A549 (cell line): ENCODE measurements at regions not wholly inside any gene's neighbourhood (a gene's known extent, or its start where the extent isn't known, plus 50 kb on each side); places are given as distances from the start of the nearest gene placed in this dataset.

Source experiments
- ATAC-seq, 2 experiments: fragments of 200-7000 bp in 1 of 2; fragments of >200 bp in 1 of 2; cut with Nextera tagmentation in 1 of 2; cut with Tn5 transposase in 1 of 2; 3 replicates each; pipeline versions ENCODE4 v1.8.0 to v1.9.1; 2018 to 2020; ENCODE audit warnings: mild to moderate bottlenecking in 1 of 2, moderate library complexity in 1 of 2
- CTCF ChIA-PET: fragments of 300-600 bp; sonication (Branson Sonifier 250); formaldehyde crosslinking; extraction: SDS; loops from one replicate; lab custom pipeline; 2021; ENCODE audit warnings: antibody characterized with exemption, inconsistent platforms; lab: Yijun Ruan, JAX
- POLR2A ChIA-PET: fragments of 350-600 bp; formaldehyde crosslinking; extraction: SDS; loops from one replicate; lab custom pipeline; 2021; ENCODE audit warnings: antibody characterized with exemption, inconsistent platforms; lab: Yijun Ruan, JAX
- DNase-seq, 2 experiments: peaks; one replicate each; pipeline versions ENCODE4 v3.0.0 to v3.0.0-alpha.2; 2011 to 2016; ENCODE audit warnings: low read depth in 1 of 2, low spot score in 1 of 2
- FAIRE-seq: peaks from 2 replicates; lab custom pipeline; 2011; peaks lifted over from hg19 to GRCh38; lab: Jason Lieb, UNC
- H3K27ac ChIP-seq, 2 experiments: fragments of >200 bp; sonication (Bioruptor Twin); formaldehyde crosslinking; 3 replicates each; pipeline ENCODE4 v1.5.1; 2016 to 2017
- H3K4me1 ChIP-seq: fragments of >200 bp; sonication (Bioruptor Twin); formaldehyde crosslinking; 3 replicates; pipeline ENCODE4 v1.6.1; 2016
- H3K4me2 ChIP-seq: fragments of >200 bp; sonication (Bioruptor Twin); formaldehyde crosslinking; 3 replicates; pipeline ENCODE4 v1.6.1; 2016
- H3K4me3 ChIP-seq: fragments of >200 bp; sonication (Bioruptor Twin); formaldehyde crosslinking; 3 replicates; pipeline ENCODE4 v1.5.1; 2016
- H3K9me3 ChIP-seq: fragments of >200 bp; sonication (Bioruptor Twin); formaldehyde crosslinking; 3 replicates; pipeline ENCODE4 v1.6.1; 2016
- CBX2 ChIP-seq: fragments of 200-600 bp; sonication (generic); IDR thresholded peaks from 2 replicates; pipeline ENCODE4 v1.6.1; 2016; ENCODE audit warnings: low read depth, mild to moderate bottlenecking, borderline replicate concordance
- CHD2 ChIP-seq: fragments of 150-350 bp; IDR thresholded peaks from 2 replicates; pipeline ENCODE4 v1.6.1; 2014; ENCODE audit warnings: low read length; ENCODE audit not compliant: partially characterized antibody
- EHF ChIP-seq: fragments of 250-450 bp; sonication (Bioruptor Pico); IDR thresholded peaks from 2 replicates; pipeline ENCODE4 v1.5.0; 2020; ENCODE audit warnings: mild to moderate bottlenecking
- ESRRA ChIP-seq: fragments of 150-350 bp; IDR thresholded peaks from 2 replicates; pipeline ENCODE4 v1.6.1; 2014; ENCODE audit warnings: mild to moderate bottlenecking, low read length, borderline replicate concordance
- FOSB ChIP-seq: fragments of 250-450 bp; sonication (Bioruptor Pico); IDR thresholded peaks from 2 replicates; pipeline ENCODE4 v1.5.0; 2020; ENCODE audit warnings: mild to moderate bottlenecking, moderate library complexity
- FOXS1 ChIP-seq: fragments of 250-450 bp; sonication (Bioruptor Pico); IDR thresholded peaks from 2 replicates; pipeline ENCODE4 v1.5.0; 2020; ENCODE audit warnings: mild to moderate bottlenecking, moderate library complexity
- GATA3 ChIP-seq: IDR thresholded peaks from 2 replicates; pipeline ENCODE4 v1.6.1; 2012; ENCODE audit warnings: borderline replicate concordance
- JUN ChIP-seq, 2 experiments: fragments of >200 bp; sonication (Bioruptor Twin); formaldehyde crosslinking; IDR thresholded peaks; 2 replicates in 1 of 2; 3 replicates in 1 of 2; pipeline ENCODE4 v1.6.1; 2016 to 2017
- MAFK ChIP-seq: fragments of 450-650 bp; IDR thresholded peaks from 2 replicates; pipeline ENCODE4 v1.6.1; 2014; ENCODE audit not compliant: partially characterized antibody
- NR3C1 ChIP-seq: fragments of >200 bp; sonication (Bioruptor Twin); formaldehyde crosslinking; IDR thresholded peaks from 3 replicates; pipeline ENCODE4 v1.6.1; 2017
- PHF8 ChIP-seq: fragments of 200-600 bp; sonication (generic); IDR thresholded peaks from 2 replicates; pipeline ENCODE4 v1.6.1; 2016; ENCODE audit warnings: low read depth, mild to moderate bottlenecking, antibody characterized with exemption, moderate library complexity, borderline replicate concordance
- POLR2A ChIP-seq: IDR thresholded peaks from 2 replicates; pipeline ENCODE4 v1.6.1; 2012; ENCODE audit warnings: mild to moderate bottlenecking, low read length
- POLR2AphosphoS2 ChIP-seq: conservative IDR thresholded peaks from 2 replicates; pipeline ENCODE4 v1.6.1; 2012; ENCODE audit warnings: low read length, improper control_type of control experiment, inconsistent platforms
- RAD21 ChIP-seq, 2 experiments: fragments of >200 bp in 1 of 2; sonication (Bioruptor Twin) in 1 of 2; formaldehyde crosslinking in 1 of 2; IDR thresholded peaks in 1 of 2; conservative IDR thresholded peaks in 1 of 2; 2 replicates in 1 of 2; 3 replicates in 1 of 2; pipeline ENCODE4 v1.6.1; 2012 to 2018; ENCODE audit warnings: inconsistent platforms in 1 of 2
- RFX5 ChIP-seq: fragments of 450-650 bp; IDR thresholded peaks from 2 replicates; pipeline ENCODE4 v1.7.1; 2014; ENCODE audit warnings: antibody characterized with exemption, mild to moderate bottlenecking, moderate library complexity
- RNF2 ChIP-seq: fragments of 200-600 bp; sonication (generic); IDR thresholded peaks from 2 replicates; pipeline ENCODE4 v1.6.1; 2016; ENCODE audit warnings: low read depth, mild to moderate bottlenecking, antibody characterized with exemption, moderate library complexity, borderline replicate concordance
- ZSCAN20 ChIP-seq: fragments of 250-450 bp; sonication (Bioruptor Pico); IDR thresholded peaks from 2 replicates; pipeline ENCODE4 v1.8.0; 2022; ENCODE audit warnings: mild to moderate bottlenecking, moderate library complexity
- WGBS: methylation state at CpG from one replicate; pipeline ENCODE4 v1.1.6; 2017; ENCODE audit errors: missing lambda C conversion rate; 5-methylcytosine and 5-hydroxymethylcytosine counted together
- TF ChIP-seq, protein P1 (sequence below): IDR thresholded peaks from 2 replicates; pipeline ENCODE4 v1.6.1; 2012; ENCODE audit warnings: low read depth, borderline replicate concordance
- TF ChIP-seq, protein P2 (sequence below): IDR thresholded peaks from 2 replicates; pipeline ENCODE4 v1.6.1; 2012
- TF ChIP-seq, protein P3 (sequence below): fragments of >200 bp; sonication (Bioruptor Twin); formaldehyde crosslinking; IDR thresholded peaks from 2 replicates; pipeline ENCODE4 v1.6.1; 2016
- TF ChIP-seq, protein P4 (sequence below): fragments of 250-450 bp; sonication (Bioruptor Pico); IDR thresholded peaks from 2 replicates; pipeline ENCODE4 v1.5.0; 2020; ENCODE audit warnings: low read depth, mild to moderate bottlenecking, moderate library complexity
- TF ChIP-seq, protein P5 (sequence below): fragments of 200-600 bp; sonication (generic); IDR thresholded peaks from 2 replicates; pipeline ENCODE4 v1.6.1; 2016; ENCODE audit warnings: antibody characterized with exemption, mild to moderate bottlenecking, moderate library complexity

DNA sequence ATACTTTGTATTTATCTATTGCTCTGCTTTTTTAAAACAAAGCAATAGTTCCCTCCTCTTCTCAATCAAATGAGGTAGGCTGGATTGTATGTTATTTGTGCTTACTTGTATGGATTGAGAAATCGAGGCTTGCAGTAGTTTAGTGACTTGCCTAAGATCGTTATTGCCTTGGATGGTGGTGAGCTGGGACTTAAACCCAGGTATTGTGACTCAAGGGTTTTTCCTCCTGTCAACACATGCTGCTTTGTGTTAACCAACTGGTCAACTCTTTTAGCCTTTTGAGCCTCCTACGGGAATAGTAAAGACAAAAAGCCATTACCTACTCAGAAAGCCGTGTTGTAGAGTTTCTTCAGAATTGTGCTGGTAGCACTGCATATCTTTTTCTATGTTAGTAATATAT, 95.2 kb upstream of the THUMPD2 start:
- Histone ChIP-seq H3K4me3 (no peak overlapping the region), H3K27ac (no peak overlapping the region; a peak in 1 of 6 replicates), H3K9me3 (no peaks in the 10 kb centered on the region), H3K4me1 (peaks cover 14% of the 10 kb centered on the region), H3K4me2 (no peak overlapping the region)
- FAIRE-seq: no peak
- DNase-seq: no peak
- 64% methylated on average over 4 of the region's 4 CpGs for WGBS
- ChIA-PET POLR2A (no interaction called here), CTCF (no interaction called here)
- TF ChIP-seq, protein P1, sequence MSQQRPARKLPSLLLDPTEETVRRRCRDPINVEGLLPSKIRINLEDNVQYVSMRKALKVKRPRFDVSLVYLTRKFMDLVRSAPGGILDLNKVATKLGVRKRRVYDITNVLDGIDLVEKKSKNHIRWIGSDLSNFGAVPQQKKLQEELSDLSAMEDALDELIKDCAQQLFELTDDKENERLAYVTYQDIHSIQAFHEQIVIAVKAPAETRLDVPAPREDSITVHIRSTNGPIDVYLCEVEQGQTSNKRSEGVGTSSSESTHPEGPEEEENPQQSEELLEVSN: no peak
- no peak for ATAC-seq

DNA sequence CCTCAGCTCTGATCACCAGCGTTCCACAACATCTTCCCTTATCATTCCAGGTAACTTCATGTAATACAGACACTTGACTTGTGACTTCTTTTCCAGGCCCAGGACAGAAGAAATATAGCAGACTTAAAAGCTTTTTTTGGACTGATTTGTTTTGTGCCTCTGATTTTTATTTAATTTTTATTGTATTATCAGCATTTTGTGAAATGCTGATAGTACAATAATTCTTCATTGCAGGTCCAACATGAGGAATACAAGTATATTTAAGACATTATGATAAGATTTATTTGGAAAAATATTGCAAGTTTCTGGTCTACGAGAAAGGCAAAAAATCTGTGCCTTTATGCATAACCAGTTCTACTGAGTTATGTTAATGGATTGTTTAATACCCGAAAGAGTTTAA, 94.5 kb upstream of the THUMPD2 start:
- FAIRE-seq (no peak), ATAC-seq (no peak)
- ChIA-PET POLR2A (no interaction called here), CTCF (no interaction called here)
- peaks cover 14% of the 10 kb centered on the region for H3K4me1 ChIP-seq
- H3K9me3 ChIP-seq: no peaks in the 10 kb centered on the region
- no peak overlapping the region for H3K4me3 ChIP-seq
- no peak for TF ChIP-seq CHD2
- TF ChIP-seq MAFK: peak; percentile 73
- TF ChIP-seq, all 56 proteins: peak for 1
- no peak overlapping the region for H3K4me2 ChIP-seq
- no peak for DNase-seq
- H3K27ac ChIP-seq: no peak overlapping the region
- 83% methylated on average over 3 of the region's 3 CpGs for WGBS

DNA sequence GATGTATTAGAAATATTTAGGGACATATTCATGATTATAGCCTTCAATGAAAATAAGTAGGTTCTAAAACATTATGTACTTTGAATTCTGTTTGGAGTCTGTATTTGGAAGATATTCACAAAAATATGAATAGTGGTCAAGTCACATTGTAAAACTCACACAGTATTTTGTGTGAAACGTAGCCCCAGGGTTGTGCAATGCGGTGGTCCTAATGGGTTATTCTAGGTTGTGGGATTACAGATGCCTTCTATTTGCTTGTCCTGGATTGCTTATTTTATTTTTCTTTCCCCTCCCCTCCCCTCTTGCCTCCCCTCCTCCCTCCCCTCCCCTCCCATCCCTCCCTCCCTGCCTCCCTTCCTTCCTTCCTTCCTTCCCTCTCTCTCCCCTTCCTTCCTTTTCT, 93.7 kb upstream of the THUMPD2 start:
- TF ChIP-seq PHF8: no peak
- no peak for TF ChIP-seq POLR2AphosphoS2
- TF ChIP-seq, protein P2, sequence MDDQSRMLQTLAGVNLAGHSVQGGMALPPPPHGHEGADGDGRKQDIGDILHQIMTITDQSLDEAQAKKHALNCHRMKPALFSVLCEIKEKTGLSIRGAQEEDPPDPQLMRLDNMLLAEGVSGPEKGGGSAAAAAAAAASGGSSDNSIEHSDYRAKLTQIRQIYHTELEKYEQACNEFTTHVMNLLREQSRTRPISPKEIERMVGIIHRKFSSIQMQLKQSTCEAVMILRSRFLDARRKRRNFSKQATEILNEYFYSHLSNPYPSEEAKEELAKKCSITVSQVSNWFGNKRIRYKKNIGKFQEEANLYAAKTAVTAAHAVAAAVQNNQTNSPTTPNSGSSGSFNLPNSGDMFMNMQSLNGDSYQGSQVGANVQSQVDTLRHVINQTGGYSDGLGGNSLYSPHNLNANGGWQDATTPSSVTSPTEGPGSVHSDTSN: no peak
- TF ChIP-seq POLR2A: no peak
- no peak for TF ChIP-seq GATA3
- no peak for TF ChIP-seq MAFK
- no peak for TF ChIP-seq RNF2
- TF ChIP-seq EHF: no peak
- TF ChIP-seq, protein P3, sequence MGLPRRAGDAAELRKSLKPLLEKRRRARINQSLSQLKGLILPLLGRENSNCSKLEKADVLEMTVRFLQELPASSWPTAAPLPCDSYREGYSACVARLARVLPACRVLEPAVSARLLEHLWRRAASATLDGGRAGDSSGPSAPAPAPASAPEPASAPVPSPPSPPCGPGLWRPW: no peak
- TF ChIP-seq FOXS1 (CRISPR knock-in tag): no peak
- TF ChIP-seq CBX2: no peak
- no peak for TF ChIP-seq RFX5
- TF ChIP-seq, protein P4, sequence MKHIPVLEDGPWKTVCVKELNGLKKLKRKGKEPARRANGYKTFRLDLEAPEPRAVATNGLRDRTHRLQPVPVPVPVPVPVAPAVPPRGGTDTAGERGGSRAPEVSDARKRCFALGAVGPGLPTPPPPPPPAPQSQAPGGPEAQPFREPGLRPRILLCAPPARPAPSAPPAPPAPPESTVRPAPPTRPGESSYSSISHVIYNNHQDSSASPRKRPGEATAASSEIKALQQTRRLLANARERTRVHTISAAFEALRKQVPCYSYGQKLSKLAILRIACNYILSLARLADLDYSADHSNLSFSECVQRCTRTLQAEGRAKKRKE: no peak
- TF ChIP-seq, protein P1: no peak
- FAIRE-seq (no peak), DNase-seq (no peak), ATAC-seq (no peak)
- ChIA-PET CTCF (no interaction called here), POLR2A (no interaction called here)
- 76% methylated on average over 2 of the region's 2 CpGs for WGBS
- H3K27ac ChIP-seq: no peak overlapping the region
- H3K9me3 ChIP-seq: no peaks in the 10 kb centered on the region
- H3K4me3 ChIP-seq: no peak overlapping the region
- H3K4me1 ChIP-seq: peaks cover 14% of the 10 kb centered on the region
- H3K4me2 ChIP-seq: no peak overlapping the region

DNA sequence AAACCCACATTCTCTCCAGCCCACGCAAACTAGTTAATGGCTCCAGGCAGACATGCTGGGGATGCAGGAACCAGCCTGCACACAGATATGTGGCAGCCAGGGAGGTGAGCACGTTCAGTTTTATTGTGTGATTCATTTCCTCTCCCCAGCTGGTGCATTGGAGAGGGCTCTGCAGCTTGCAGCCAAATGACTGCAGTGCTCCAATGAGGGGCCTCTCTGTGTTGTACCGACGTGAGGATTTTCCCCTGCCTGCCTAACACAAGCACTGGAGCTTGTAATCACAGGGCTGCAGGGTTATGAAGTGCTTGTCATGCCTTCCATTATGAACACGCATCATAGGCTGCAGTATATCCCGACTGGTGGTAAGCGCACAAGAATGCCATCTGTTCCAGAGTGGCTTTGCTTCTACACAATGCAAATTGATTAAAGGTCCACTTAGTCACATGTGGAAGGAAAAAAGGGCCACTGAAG, 92.3 kb upstream of the THUMPD2 start:
- POLR2A ChIA-PET: no interaction called here
- WGBS: 51% methylated on average over 7 of the region's 7 CpGs
- no peak for TF ChIP-seq MAFK
- TF ChIP-seq RAD21 (conservative IDR thresholded peaks at IDR 0.05 in 1 of 2, IDR thresholded peaks at IDR 0.05 in 1 of 2): no peak
- no peak for TF ChIP-seq ESRRA
- TF ChIP-seq, protein P5, sequence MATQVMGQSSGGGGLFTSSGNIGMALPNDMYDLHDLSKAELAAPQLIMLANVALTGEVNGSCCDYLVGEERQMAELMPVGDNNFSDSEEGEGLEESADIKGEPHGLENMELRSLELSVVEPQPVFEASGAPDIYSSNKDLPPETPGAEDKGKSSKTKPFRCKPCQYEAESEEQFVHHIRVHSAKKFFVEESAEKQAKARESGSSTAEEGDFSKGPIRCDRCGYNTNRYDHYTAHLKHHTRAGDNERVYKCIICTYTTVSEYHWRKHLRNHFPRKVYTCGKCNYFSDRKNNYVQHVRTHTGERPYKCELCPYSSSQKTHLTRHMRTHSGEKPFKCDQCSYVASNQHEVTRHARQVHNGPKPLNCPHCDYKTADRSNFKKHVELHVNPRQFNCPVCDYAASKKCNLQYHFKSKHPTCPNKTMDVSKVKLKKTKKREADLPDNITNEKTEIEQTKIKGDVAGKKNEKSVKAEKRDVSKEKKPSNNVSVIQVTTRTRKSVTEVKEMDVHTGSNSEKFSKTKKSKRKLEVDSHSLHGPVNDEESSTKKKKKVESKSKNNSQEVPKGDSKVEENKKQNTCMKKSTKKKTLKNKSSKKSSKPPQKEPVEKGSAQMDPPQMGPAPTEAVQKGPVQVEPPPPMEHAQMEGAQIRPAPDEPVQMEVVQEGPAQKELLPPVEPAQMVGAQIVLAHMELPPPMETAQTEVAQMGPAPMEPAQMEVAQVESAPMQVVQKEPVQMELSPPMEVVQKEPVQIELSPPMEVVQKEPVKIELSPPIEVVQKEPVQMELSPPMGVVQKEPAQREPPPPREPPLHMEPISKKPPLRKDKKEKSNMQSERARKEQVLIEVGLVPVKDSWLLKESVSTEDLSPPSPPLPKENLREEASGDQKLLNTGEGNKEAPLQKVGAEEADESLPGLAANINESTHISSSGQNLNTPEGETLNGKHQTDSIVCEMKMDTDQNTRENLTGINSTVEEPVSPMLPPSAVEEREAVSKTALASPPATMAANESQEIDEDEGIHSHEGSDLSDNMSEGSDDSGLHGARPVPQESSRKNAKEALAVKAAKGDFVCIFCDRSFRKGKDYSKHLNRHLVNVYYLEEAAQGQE: no peak
- TF ChIP-seq JUN (IDR thresholded peaks at IDR 0.05): no peak
- no peak for TF ChIP-seq NR3C1
- TF ChIP-seq, protein P4: no peak
- no peak for TF ChIP-seq RFX5
- TF ChIP-seq CHD2: no peak
- TF ChIP-seq ZSCAN20 (CRISPR knock-in tag): no peak
- no peak for TF ChIP-seq FOSB (CRISPR knock-in tag)
- TF ChIP-seq, all 56 proteins: peak for 0
- ATAC-seq: peak in 1 of 2 experiments; percentile 19; a peak in 1 of 6 replicates
- Histone ChIP-seq H3K4me1 (peaks cover 14% of the 10 kb centered on the region), H3K27ac (no peak overlapping the region), H3K4me3 (no peak overlapping the region), H3K4me2 (no peak overlapping the region), H3K9me3 (no peaks in the 10 kb centered on the region)
- CTCF ChIA-PET: no interaction called here
- no peak for FAIRE-seq
- DNase-seq: no peak
